A549 (cell line): ENCODE measurements at regions not wholly inside any gene's neighbourhood (a gene's known extent, or its start where the extent isn't known, plus 50 kb on each side); places are given as distances from the start of the nearest gene placed in this dataset.

ENCODE experiments used
- ATAC-seq, 2 experiments: fragments of 200-7000 bp in 1 of 2; fragments of >200 bp in 1 of 2; cut with Nextera tagmentation in 1 of 2; cut with Tn5 transposase in 1 of 2; 3 replicates each; pipeline versions ENCODE4 v1.8.0 to v1.9.1; 2018 to 2020; ENCODE audit warnings: mild to moderate bottlenecking in 1 of 2, moderate library complexity in 1 of 2
- CTCF ChIA-PET: fragments of 300-600 bp; sonication (Branson Sonifier 250); formaldehyde crosslinking; extraction: SDS; loops from one replicate; lab custom pipeline; 2021; ENCODE audit warnings: antibody characterized with exemption, inconsistent platforms; lab: Yijun Ruan, JAX
- POLR2A ChIA-PET: fragments of 350-600 bp; formaldehyde crosslinking; extraction: SDS; loops from one replicate; lab custom pipeline; 2021; ENCODE audit warnings: antibody characterized with exemption, inconsistent platforms; lab: Yijun Ruan, JAX
- DNase-seq, 2 experiments: peaks; one replicate each; pipeline versions ENCODE4 v3.0.0 to v3.0.0-alpha.2; 2011 to 2016; ENCODE audit warnings: low read depth in 1 of 2, low spot score in 1 of 2
- FAIRE-seq: peaks from 2 replicates; lab custom pipeline; 2011; peaks lifted over from hg19 to GRCh38; lab: Jason Lieb, UNC
- H3K27ac ChIP-seq, 2 experiments: fragments of >200 bp; sonication (Bioruptor Twin); formaldehyde crosslinking; 3 replicates each; pipeline ENCODE4 v1.5.1; 2016 to 2017
- H3K4me1 ChIP-seq: fragments of >200 bp; sonication (Bioruptor Twin); formaldehyde crosslinking; 3 replicates; pipeline ENCODE4 v1.6.1; 2016
- H3K4me2 ChIP-seq: fragments of >200 bp; sonication (Bioruptor Twin); formaldehyde crosslinking; 3 replicates; pipeline ENCODE4 v1.6.1; 2016
- H3K4me3 ChIP-seq: fragments of >200 bp; sonication (Bioruptor Twin); formaldehyde crosslinking; 3 replicates; pipeline ENCODE4 v1.5.1; 2016
- H3K9me3 ChIP-seq: fragments of >200 bp; sonication (Bioruptor Twin); formaldehyde crosslinking; 3 replicates; pipeline ENCODE4 v1.6.1; 2016
- CBX2 ChIP-seq: fragments of 200-600 bp; sonication (generic); IDR thresholded peaks from 2 replicates; pipeline ENCODE4 v1.6.1; 2016; ENCODE audit warnings: low read depth, mild to moderate bottlenecking, borderline replicate concordance
- CBX8 ChIP-seq: fragments of 200-600 bp; sonication (generic); IDR thresholded peaks from 2 replicates; pipeline ENCODE4 v1.6.1; 2016
- JUN ChIP-seq, 2 experiments: fragments of >200 bp; sonication (Bioruptor Twin); formaldehyde crosslinking; IDR thresholded peaks; 2 replicates in 1 of 2; 3 replicates in 1 of 2; pipeline ENCODE4 v1.6.1; 2016 to 2017
- WGBS: methylation state at CpG from one replicate; pipeline ENCODE4 v1.1.6; 2017; ENCODE audit errors: missing lambda C conversion rate; 5-methylcytosine and 5-hydroxymethylcytosine counted together
- small RNA-seq, 6 experiments: library from RNA; depleted of rRNA; stranded (forward); fragments of <200 nt; gene quantifications; one replicate each; pipeline ENCODE3, GENCODE V24; 2012

DNA sequence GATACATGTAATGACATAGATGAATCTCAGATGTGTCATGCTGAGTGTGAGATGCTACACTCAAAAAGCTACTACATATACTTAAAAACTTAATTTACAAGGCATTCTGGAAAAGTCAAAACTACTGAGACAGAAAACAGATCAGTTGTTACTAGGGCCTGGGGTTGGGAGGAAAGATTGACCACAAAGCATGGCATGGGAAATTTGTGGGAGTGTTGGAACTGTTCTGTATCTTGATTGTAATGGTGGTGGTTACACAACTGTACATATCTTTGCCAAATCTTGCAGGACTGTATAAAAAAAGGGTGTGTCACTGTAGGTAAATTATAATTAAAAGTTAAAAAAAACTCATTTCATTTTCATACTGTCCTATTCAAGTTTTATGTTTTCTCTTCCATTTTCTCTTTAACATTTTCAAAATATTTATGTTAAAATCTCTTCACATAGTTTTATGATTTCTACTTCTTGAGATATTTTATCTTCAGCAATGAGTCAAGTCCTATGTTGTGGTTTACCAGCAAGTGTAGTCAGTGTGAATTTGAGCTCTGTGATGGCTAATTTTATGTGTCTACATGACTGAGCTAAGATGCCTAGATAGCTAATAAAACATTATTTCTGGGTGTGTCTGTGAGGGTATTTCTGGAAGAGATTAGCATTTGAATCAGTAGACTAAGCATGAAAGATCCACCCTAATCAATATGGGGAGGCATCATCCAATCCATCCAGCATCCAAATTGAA is 58.6 kb upstream of the VRK2 start (continued):
- no peak for TF ChIP-seq CBX2

GRCh38 chr2:57990118-57990725 is 56.4 kb upstream of the VRK2 start:
- CTCF ChIA-PET, result interaction anchor here (1.7 kb wide), 1 partner anchor 16 kb away, joined by 4 read pairs; no protein-coding TSS in a partner anchor
- DNase-seq (no peak), ATAC-seq (no peak), FAIRE-seq (no peak)
- no peak overlapping the region for H3K4me2 ChIP-seq
- H3K9me3 ChIP-seq, result no peaks in the 10 kb centered on the region
- no peak for TF ChIP-seq JUN (IDR thresholded peaks at IDR 0.05)
- TF ChIP-seq CBX8, result no peak
- TF ChIP-seq, all 56 proteins: peak for 0
- POLR2A ChIA-PET, result no interaction called here
- 46% methylated on average over 2 of the region's 2 CpGs for WGBS
- Histone ChIP-seq H3K27ac (no peak overlapping the region), H3K4me1 (no peaks in the 10 kb centered on the region), H3K4me3 (no peak overlapping the region)

Small RNAs in the stretch of these regions (small RNA-seq; reads per million reads assigned to genes)
- 0 reads per million in 6 experiments for gene PPIAP63
- gene RF00592, result 0 to 4.5 (median 0) reads per million in 6 experiments
